GM19468 (cell line): ENCODE measurements at regions not wholly inside any gene's neighbourhood (a gene's known extent, or its start where the extent isn't known, plus 50 kb on each side); places are given as distances from the start of the nearest gene placed in this dataset.

Source experiments
- ATAC-seq: cut with Tn5 transposase; IDR thresholded peaks from one replicate; pipeline ENCODE4 v1.9.1; 2021; ENCODE audit warnings: mild to moderate bottlenecking, moderate library complexity, moderate number of reproducible peaks; ENCODE audit not compliant: unreplicated experiment; ENCODE audit errors: extremely low read depth

- ATAC-seq, result no peak
These were observed 529.1 kb upstream of the INTU start for GRCh38 chr4:127103681-127104115.

GRCh38 chr4:127113844-127114362 is 518.9 kb upstream of the INTU start:
- no peak for ATAC-seq

DNA sequence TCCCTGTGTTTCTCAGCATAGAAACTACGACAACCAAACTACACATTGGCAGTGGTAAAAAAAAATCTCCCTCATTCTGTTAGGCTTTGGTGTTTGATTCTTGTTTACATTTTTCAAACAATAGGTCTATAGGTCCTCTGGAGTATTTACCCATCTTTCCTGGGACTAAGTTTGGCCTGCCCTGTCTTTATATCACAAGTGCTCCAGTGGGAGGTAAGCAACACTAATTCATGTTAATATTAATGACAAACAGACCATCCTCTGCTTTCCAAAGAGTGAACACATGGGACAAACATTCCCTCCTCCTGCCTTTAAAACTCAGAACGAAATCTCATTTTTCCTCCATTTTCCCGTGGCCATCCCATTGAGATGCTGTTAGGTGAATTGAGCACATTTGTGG is 514.1 kb upstream of the INTU start:
- ATAC-seq, result no peak

GRCh38 chr4:127120441-127121090 is 512.2 kb upstream of the INTU start:
- ATAC-seq, result no peak

- ATAC-seq, result no peak
These were observed 507.8 kb upstream of the INTU start for GRCh38 chr4:127124919-127125318.

DNA sequence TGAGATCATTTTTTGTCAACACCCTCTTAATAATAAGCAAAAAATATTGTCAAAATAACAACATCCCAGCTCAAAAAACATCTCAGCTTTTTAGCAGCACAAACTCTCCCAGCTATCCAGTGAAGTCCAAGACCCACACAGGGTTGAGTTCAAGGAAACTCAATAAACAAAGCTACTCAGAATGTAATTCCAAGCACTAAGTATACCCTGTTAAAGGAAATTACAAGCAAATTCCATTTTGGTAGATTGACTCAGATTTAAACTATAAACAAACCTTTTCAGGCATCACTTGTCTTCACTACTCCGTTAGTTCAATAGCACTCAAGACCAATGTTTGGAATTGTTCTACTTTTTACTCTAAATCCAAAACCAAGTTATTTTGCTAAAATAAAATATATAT is 506.0 kb upstream of the INTU start:
- ATAC-seq, result no peak

DNA sequence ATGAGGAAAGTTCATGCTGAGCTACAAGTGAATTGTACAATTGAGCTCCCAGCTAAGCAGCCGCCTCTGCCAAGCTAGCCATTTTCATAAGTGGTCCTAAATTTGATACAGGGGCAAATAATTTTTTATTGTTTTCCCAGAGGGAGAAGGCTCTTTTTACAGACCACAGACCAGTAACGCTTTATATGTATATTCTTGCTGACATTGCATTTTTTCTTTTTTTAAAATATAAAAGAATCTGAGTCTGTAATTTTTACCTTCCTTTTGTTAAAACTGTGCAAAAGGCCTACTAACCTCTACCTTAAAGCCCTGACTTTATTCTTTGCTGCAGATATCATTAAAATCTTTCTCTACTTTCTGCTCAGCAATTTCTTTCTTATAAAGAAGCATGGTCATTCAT is 501.2 kb upstream of the INTU start:
- ATAC-seq, result no peak

GRCh38 chr4:127134490-127134889 is 498.3 kb upstream of the INTU start:
- ATAC-seq, result no peak

DNA sequence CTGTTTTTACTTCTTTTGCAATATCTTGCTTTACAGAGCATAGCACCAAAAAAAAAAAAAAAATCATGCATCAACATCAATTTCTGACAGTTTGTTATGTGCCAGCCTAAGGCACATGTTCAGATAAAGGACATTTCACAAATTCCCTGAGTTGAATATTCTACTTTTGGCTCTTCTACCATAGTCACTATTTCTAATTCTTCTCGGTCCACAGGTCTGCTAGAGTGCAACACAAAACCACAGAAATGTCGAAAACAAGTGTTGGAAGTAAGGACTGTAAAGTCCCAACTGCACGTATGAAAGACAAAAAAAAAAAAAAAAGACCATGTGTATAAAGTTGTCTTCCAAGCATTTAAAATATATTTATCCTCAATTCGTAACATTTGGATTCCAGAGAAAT is 494.2 kb upstream of the INTU start:
- ATAC-seq, result no peak

GRCh38 chr4:127139788-127140286 is 492.9 kb upstream of the INTU start:
- no peak for ATAC-seq

DNA sequence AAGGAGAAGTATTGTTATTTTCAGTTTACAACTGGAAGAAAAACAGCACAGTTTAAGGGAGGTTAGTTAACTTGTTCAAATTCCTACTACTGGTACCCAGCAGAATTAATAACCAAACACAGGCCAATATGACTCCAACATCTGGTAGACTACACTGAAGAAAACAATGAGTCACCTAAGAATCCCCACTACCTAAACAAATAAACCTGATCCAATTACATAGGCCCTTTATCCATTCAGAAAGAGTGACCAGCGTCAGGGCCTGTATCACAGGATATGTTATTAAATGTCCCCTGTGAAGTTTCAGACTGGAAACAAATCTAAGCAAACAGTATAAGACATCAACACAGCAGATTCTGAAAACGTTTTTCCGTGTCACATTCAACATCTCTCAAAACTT is 492.5 kb upstream of the INTU start:
- ATAC-seq, result no peak

DNA sequence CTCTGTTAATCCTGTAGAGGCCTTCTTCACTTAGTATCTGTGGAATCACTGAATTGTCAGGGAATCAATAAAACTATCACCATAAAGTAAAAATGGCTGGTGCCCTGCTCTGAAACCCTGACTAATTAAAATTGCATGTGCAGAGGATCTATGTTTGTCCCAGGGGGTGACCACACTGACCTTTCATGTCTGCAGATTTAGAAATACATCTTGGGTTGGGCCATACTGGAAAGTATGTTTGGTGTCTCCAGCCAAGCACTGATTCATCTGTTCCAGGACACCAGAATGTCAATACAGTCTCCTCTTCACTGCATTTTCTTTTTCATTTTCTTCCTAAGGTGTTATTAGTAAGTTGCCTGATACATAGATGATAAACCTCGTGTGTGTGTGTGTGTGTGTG is 490.9 kb upstream of the INTU start:
- no peak for ATAC-seq

GRCh38 chr4:127143460-127144195 is 489.1 kb upstream of the INTU start:
- ATAC-seq, result no peak

DNA sequence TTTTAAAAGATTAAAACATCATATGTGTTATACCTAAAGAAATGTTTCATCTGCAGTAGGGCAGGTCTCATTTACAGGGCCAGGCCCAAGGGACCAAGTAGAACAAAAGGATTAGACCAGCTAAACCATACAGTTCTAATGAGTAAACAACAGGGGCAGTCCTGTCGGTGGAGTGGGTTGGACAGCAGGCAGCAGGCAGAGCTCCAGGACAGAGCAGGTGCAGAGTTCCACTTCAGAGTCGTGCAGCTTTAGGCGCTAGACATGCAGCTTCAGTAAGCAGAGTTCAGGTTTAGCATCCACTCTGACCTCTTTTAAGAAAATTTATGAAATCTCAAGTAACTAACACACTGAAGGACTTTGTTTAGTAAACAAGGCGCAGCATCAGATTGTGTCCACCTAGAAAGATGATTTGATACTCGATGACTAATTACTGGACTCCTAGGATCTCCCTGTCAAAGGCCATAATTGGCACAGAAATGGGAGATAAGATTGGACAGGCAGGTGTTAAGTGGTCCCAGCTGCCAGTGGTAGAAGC is 487.7 kb upstream of the INTU start:
- ATAC-seq, result no peak

DNA sequence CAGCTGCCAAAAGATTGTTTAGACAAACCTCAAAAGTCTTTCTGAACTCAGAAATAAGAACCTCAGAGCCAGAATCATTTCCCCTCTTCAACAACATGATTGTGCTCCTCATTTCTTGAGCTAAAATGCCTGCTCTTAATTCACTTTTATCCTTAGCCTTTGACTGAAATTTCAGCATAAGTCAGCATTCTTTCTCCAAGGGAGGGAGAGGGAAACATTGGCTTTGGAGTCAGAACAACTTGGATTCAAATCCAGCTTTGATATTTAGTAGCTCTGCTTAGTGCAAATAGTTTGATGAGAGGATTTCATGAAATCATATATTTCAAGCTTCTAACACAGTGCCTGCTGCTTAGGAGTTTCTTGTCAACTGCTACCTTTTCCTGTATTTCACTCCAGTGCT is 484.6 kb upstream of the INTU start:
- ATAC-seq, result no peak

DNA sequence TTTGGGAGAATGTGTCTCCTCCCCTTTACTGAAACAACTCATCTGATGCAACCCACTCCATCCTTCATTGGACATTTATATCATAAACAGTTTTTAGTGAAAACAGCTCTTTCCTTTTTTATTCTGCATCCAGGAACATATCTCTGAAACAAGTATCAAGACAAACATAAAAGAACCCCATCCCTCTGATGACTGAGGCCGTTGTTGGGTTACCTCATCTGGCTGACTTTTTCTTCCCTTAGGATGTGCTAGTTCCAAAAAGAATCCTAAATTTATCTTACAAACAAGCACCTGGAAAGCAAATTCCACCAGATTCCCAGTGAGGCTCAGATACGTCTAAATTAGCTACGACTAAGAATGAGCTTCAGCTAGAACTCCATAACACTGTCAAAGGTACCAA is 483.7 kb upstream of the INTU start:
- ATAC-seq, result no peak

DNA sequence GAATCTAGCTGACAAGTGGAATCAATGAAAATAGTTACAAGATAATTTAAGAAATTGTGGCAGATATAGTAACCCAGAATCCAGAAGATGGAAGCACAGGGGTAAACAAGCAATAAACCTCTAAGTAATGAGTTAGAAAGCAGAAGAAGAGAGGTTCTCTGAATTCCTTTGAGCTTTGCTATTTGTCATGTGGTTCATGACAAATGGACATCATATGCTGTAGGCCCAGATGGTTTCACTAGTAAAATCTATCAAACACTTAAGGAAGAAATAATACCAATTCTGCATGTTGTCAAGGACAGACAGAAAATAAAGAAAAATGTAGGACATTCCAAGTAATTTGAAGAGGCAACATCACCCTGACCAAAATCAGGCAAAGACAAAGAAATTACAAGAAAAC is 480.8 kb upstream of the INTU start:
- no peak for ATAC-seq

DNA sequence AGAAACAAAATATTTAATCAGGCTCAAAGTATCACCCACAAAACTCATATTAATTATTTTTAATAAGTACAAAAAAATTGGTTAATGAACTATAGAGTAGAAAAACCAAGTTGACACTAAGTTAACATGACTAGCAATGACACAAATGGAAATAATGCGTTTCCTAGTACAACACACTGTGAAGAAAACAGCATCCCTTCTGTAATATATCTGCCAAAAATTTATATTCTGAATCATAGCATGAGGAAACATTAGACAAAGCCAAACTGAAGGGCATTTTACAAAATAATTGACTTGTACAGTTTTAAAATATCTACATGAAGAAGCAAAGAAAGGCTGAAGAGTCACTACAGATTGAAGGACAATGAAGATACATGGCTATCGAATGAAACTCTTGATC is 477.6 kb upstream of the INTU start:
- ATAC-seq, result no peak

DNA sequence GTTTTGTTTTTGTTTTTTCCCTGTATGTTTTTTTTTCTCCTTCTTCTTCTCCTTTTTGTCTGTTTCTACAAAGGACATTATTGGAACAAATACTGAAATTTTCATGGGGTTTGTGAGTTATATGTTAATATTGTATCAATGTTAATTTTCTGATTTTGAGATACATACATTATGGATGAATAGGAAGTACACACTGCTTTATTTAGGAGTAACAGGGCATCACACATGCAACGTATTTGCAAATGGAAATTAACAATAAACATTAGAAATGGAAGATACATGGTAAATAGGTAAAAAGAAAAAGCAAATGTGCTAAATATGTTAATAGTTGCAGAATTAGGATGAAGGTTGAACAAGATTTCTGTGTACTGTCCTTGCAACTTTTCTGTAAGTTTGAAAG is 477.2 kb upstream of the INTU start:
- no peak for ATAC-seq

- ATAC-seq, result no peak
These were observed 470.0 kb upstream of the INTU start for GRCh38 chr4:127162741-127163140.

GRCh38 chr4:127165971-127166370 is 466.8 kb upstream of the INTU start:
- no peak for ATAC-seq
